ENCODE measurements at regions not wholly inside any gene's neighbourhood (a gene's known extent, or its start where the extent isn't known, plus 50 kb on each side); places are given as distances from the start of the nearest gene placed in this dataset.

DNA sequence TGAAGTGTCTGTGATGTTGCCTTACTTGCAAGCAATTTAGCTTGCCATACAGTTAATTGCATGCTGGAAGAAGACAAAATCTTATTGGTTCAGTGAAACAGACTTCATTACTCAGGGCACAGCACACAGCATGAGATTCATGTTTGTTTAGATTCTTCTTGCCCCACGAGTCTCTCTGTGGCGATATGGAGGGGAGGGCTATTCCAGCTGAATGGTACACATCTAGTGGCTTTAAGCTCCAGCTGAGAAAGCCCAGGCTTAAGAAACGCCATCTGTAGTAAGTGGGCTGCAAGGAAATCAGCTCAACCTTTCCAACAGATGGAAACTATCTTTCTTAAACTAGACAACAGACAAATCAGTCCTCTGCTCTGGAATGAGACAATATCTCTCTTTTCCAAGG, 1022.0 kb downstream of the NCAM2 start:
- TF ChIP-seq, protein P1, sequence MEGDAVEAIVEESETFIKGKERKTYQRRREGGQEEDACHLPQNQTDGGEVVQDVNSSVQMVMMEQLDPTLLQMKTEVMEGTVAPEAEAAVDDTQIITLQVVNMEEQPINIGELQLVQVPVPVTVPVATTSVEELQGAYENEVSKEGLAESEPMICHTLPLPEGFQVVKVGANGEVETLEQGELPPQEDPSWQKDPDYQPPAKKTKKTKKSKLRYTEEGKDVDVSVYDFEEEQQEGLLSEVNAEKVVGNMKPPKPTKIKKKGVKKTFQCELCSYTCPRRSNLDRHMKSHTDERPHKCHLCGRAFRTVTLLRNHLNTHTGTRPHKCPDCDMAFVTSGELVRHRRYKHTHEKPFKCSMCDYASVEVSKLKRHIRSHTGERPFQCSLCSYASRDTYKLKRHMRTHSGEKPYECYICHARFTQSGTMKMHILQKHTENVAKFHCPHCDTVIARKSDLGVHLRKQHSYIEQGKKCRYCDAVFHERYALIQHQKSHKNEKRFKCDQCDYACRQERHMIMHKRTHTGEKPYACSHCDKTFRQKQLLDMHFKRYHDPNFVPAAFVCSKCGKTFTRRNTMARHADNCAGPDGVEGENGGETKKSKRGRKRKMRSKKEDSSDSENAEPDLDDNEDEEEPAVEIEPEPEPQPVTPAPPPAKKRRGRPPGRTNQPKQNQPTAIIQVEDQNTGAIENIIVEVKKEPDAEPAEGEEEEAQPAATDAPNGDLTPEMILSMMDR (IDR thresholded peaks at IDR 0.05): no peak
- TF ChIP-seq POLR2A (IDR thresholded peaks at IDR 0.05): no peak
